ENCODE measurements at regions not wholly inside any gene's neighbourhood (a gene's known extent, or its start where the extent isn't known, plus 50 kb on each side); places are given as distances from the start of the nearest gene placed in this dataset.
"Not testable (repeated sequence)": the region's sequence is repeated elsewhere in the genome, so short reads cannot be mapped to it uniquely, and the experiment has no call there.

DNA sequence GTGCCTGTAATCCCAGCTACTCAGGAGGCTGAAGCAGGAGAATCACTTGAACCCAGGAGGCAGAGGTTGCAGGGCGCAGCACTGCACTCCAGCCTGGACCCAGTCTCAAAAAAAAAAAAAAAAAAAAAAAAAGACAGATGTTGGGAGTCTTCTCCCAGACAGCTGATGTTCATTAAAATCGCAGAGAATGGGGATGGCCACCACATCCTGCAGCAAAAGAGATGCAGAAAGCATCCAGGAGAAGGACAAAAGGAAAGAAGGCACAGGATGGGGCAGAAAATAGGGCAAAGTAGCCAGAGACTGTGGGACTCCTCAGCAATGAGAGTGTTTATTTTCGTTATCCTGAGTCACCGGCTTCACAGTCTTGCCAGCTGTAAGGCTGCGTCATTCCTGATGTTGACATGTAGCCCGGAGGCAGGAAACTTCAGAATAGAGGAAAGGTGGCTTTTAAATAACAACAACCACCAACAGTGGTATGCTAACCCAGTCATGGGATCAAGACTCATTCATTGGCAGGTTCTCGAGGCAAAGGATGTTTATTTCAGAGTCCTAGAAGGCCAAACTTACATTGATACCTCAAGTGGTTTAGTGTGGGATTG is 149.5 kb upstream of the SVIL start:
- DNase-seq, result no peak

- DNase-seq, result no peak
These were observed 148.6 kb upstream of the SVIL start for GRCh38 chr10:29783201-29783947.

DNA sequence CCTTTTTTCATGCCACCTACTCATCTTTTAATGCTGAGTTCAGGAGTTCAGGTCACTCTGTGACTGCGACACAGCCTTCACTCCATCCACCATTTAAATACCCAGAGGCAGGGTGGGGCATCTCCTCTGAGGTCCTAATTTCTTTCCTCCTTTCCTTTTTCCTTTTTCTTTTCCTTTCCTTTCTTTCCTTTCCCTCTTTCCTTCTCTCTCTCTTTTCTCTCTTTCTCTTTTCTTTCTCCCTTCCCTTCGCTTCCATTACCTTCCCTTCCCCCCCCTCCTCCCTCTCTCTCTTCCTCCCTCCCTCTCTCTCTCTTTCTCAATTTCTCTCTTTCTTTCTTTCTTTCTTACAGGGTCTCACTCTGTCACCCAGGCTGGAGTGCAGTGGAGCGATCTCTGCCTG is 145.9 kb upstream of the SVIL start:
- DNase-seq, result no peak

GRCh38 chr10:29780096-29780495 is 145.3 kb upstream of the SVIL start:
- no peak for DNase-seq

GRCh38 chr10:29776246-29776645 is 141.5 kb upstream of the SVIL start:
- DNase-seq, result no peak

- DNase-seq, result no peak
These were observed 139.7 kb upstream of the SVIL start for GRCh38 chr10:29774475-29774874.

DNA sequence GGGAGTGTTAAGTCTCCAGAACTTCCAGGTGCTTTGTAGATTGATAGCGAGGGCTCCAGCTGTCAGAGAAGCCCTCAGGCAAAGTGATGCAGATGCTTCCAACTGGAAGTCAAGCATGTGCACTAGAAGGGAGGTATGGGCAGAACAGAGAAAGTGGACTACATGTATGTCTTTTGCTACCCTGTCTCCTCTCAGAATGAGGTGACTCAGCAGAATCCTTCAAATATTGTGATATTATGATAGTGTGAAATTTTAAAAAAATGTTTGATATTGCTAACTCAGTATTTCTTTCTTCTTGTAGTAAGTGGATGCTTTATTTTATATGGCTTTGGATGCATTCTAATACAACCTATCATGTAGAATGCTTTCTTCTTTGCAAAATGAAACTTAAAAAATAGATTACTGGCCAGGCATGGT is 138.9 kb upstream of the SVIL start:
- no peak for DNase-seq

DNA sequence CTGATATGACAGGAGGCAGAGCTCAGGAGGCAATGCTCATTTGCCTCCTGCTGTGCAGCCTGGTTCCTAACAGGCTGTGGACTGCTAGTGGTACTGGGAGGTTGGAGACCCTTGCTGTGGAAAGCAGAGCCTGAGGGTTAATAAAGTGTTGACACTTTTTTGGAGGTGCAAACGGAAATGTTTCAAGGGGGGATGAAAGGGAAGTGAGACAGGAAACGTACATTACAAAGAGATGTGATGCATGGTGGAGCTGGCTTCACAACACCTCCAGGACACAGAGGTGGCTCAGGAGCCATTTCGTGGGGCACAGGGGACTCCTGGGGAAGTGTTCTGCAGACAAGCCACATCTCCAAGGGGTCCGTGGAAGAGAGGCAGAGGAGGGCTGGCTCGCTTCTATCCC is 137.6 kb upstream of the SVIL start:
- no peak for DNase-seq

DNA sequence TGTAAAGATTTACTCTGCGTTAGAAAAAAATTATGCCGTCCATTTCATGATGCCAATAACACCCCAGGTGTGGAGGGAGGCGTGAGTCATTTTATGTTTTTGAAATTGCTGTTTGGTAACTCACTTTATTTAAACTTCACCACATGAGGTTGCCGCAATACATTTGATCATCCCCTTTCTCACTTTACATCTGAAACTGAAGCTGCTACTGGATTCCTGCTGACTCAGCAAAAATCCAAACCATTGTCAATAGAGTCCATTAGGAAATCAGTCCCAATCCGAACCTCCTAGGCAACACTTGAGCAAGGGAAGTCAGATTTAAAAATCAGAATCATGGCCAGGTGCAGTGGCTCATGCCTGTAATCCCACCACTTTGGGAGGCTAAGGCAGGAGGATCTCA is 136.6 kb upstream of the SVIL start:
- DNase-seq, result no peak

DNA sequence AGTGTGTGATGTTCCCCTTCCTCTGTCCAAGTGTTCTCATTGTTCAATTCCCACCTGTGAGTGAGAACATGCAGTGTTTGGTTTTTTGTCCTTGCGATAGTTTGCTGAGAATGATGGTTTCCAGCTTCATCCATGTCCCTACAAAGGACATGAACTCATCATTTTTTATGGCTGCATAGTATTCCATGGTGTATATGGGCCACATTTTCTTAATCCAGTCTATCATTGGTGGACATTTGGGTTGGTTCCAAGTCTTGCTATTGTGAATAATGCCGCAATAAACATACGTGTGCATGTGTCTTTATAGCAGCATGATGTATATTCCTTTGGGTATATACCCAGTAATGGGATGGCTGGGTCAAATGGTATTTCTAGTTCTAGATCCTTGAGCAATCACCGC is 134.5 kb upstream of the SVIL start:
- DNase-seq, result not testable (repeated sequence)

DNA sequence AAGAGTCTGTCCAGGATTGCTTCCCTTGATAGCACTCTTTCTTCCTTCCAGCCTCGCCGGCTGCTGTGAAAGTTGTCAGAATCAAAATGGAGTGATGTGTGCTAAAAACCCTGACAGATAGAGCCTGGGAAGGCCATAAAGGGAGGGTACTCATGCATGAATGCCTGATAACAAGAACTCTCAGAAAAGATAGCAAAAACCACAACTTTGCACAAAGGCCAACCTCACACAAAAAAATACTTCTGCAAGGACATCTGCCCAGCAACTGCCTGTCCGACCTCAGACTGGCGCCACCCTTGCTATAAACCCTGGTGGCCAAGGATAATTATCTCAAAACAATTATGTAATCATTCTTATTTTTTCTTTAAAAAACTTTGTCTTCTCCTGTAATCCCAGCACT is 133.2 kb upstream of the SVIL start:
- no peak for DNase-seq

DNA sequence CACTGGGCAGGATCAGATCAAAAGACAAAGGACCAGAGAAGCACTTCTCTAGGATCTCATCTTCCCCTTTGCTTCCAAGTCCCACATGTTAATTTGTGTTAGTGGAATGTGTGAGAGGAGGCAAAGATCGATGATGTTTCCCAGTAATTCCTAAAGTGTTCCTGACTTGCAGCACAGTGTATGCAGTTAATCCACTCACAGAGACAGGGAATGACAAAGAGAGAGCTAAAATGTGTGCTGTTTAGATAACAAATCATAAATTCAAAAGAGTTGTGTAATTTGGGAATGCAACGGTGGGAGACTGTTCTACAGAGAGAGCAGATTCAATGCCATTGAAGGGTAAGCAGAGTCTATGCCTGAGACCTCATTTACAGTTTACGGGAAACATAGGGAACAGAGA is 132.0 kb upstream of the SVIL start:
- no peak for DNase-seq

DNA sequence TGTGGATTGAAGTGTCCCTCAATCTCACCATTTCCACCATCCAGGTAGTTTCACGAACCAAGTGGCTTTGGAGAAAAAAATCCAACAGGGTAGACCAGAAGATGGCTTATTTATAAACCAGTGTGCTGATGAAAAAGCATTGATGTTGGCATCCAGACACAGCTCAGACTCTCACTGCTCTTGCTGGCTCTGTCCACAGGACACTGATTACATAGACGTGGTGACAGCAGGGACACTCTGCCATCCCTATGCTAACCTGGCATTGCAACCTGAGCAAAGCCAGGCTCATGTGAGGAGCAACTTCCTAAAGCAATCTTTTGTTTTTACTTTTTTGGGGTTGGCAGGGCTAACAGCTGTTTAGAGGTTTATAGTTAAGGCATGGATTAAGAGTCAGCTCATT is 130.6 kb upstream of the SVIL start:
- no peak for DNase-seq

GRCh38 chr10:29763396-29763795 is 128.6 kb upstream of the SVIL start:
- DNase-seq, result no peak

DNA sequence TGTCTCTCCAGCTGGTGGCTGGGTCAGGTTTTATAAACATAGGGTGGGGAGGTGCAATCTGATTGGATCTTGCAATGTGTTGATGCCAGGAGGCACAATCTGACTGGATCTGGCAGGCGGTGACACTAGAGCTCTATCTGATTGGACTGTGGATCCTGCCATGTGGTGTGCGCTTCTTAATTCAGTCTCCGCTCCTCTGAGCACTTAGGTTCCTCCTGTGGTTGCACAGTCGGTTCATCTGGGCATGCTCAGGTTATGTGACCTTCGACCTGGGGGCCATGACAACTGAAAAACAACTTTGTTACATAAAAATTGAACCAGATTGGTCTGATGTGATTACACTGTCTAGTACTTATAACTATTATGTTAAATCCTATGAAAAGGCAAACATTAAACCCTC is 127.1 kb upstream of the SVIL start:
- no peak for DNase-seq

DNA sequence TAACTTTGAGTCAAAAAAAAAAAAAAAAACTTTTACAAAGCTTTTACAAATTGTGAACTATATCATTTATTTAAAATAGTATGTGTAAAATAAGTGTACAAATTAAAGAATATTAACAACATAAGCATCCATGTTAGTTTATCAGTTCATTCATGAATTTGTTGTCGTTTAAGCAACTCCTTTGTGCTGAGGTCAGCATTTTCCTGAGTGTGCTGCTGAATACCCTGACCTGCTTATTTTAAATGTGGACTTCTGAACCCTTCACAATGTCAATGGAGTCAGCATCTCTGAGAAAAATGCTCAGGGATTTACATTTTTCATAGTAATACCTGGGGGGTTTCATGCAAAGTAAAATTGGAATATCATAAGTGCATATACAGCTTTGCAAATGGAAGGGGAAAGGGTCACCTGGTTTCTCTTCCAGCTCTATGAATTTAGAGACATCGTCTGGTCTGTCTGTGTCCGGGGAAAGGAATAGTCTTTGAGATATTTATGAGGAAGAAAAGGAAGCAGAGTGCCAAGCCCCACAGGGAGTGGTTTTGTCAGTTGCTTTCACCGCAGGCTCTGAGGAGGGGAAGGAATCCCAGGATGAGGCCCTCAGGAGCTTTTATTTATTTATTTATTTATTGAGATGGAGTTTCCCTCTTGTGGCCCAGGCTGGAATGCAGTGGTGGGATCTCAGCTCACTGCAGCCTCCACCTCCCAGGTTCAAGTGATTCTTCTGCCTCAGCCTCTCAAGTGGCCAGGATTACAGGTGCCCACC is 125.5 kb upstream of the SVIL start:
- no peak for DNase-seq

- no peak for DNase-seq
These were observed 123.0 kb upstream of the SVIL start for GRCh38 chr10:29757551-29758297.

DNA sequence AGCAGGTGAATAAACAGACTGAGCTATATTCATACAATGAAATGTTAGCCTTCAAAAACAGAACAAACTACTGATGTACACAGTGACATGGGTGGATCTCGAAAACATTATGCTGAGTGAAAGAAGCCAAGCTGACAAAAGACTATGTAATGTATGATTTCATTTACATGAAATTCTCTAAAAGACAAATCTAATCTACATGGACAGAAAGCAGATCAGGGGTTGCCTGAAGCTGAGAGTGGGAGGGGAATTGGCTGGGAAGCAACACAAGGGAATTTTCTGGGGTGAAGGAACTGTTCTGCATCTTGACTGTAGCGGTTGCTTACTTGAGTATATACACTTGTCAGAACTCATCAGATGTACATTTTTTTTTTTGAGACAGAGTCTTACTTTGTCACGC is 121.7 kb upstream of the SVIL start:
- no peak for DNase-seq

DNA sequence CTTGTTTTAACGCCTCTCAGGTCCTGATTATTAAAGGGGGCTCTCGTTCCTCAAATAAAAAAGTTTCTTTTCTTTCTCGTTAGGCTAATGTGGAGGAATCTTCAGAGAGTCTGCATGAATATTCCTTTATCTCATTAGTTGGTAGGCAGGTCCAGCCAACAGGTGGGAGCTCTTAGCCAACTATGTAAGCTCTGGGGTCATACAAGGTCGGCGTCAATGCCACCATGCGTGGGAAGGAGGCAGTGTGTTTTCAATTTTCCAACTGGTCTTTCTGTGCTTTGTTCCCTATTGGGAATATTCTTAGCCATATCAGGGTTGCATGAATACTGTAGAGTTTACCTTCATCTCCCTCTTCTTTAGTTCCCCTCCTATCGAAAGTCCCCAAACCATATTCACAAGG is 118.5 kb upstream of the SVIL start:
- no peak for DNase-seq

GRCh38 chr10:29751684-29752083 is 116.9 kb upstream of the SVIL start:
- no peak for DNase-seq

DNA sequence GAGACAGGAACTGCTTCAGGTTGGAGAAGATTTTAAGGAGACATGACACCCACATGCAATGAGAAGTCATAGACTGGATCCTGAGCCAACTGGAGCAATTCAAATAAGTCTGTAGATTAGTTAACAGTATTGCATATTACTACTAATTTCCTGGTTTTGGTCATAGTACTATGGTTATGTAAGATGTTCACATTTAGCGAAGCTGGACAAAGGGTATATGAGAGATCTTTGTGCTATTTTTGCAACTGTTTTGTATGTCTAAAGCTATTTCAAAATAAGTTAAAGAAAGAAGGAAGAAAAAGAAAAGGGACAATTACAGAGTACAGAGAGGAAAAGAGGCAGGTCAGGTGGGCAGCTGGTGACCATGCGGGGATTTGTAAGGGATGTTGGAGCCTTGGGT is 116.5 kb upstream of the SVIL start:
- no peak for DNase-seq

- DNase-seq, result no peak
These were observed 114.4 kb upstream of the SVIL start for GRCh38 chr10:29749150-29749549.

- DNase-seq, result no peak
These were observed 113.4 kb upstream of the SVIL start for GRCh38 chr10:29748109-29748650.
